ENCODE measurements at regions not wholly inside any gene's neighbourhood (a gene's known extent, or its start where the extent isn't known, plus 50 kb on each side); places are given as distances from the start of the nearest gene placed in this dataset.

DNA sequence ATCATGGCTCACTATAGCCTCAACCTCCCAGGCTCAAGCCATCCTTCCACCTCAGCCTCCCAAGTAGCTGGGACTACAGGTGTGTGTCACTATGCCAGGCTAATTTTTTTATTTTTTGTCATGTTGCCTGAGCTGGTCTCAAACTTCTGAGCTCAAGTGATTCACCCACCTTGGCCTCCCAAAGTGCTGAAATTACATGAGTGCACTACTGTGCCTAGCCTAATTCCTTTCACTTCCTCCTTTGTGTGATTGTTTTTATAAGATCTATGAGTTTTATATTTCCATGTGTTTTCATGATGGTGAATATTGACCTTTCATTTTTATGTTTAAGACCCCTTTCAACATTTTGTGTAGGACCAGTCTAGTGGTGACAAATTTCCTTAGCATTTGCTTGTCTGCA, 55.2 kb upstream of the IL12B start:
- DNase-seq (ENCODE audit: low read depth in 1 of 2, low spot score in 1 of 2): no peak

GRCh38 chr5:159386028-159386711, 55.9 kb upstream of the IL12B start:
- Histone ChIP-seq H3K27ac (replicated peaks) (no peak overlapping the region), H3K4me3 (replicated peaks; ENCODE audit: insufficient read depth, low read length) (no peak overlapping the region), H3K27me3 (ENCODE audit: insufficient read depth, poor library complexity, severe bottlenecking) (no peaks in the 10 kb centered on the region)
- DNase-seq (ENCODE audit: low read depth in 1 of 2, low spot score in 1 of 2): no peak
- no peak for TF ChIP-seq POLR2AphosphoS5 (IDR thresholded peaks at IDR 0.05; ENCODE audit: low read depth)
- no peak for TF ChIP-seq REST (IDR thresholded peaks at IDR 0.05; ENCODE audit: insufficient replicate concordance, low read depth)
- no peak for TF ChIP-seq GABPA (IDR thresholded peaks at IDR 0.05; ENCODE audit: low read depth)
- no peak for TF ChIP-seq SPI1 (IDR thresholded peaks at IDR 0.05; ENCODE audit: borderline replicate concordance, low read depth)
- TF ChIP-seq, protein P1, sequence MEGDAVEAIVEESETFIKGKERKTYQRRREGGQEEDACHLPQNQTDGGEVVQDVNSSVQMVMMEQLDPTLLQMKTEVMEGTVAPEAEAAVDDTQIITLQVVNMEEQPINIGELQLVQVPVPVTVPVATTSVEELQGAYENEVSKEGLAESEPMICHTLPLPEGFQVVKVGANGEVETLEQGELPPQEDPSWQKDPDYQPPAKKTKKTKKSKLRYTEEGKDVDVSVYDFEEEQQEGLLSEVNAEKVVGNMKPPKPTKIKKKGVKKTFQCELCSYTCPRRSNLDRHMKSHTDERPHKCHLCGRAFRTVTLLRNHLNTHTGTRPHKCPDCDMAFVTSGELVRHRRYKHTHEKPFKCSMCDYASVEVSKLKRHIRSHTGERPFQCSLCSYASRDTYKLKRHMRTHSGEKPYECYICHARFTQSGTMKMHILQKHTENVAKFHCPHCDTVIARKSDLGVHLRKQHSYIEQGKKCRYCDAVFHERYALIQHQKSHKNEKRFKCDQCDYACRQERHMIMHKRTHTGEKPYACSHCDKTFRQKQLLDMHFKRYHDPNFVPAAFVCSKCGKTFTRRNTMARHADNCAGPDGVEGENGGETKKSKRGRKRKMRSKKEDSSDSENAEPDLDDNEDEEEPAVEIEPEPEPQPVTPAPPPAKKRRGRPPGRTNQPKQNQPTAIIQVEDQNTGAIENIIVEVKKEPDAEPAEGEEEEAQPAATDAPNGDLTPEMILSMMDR (IDR thresholded peaks at IDR 0.05; ENCODE audit: insufficient read depth, low read length): no peak

More for the DNA sequence above, 55.2 kb upstream of the IL12B start:
- Histone ChIP-seq H3K27ac (replicated peaks) (no peak overlapping the region), H3K27me3 (ENCODE audit: insufficient read depth, poor library complexity, severe bottlenecking) (no peaks in the 10 kb centered on the region), H3K4me3 (replicated peaks; ENCODE audit: insufficient read depth, low read length) (no peak overlapping the region)
- no peak for TF ChIP-seq GABPA (IDR thresholded peaks at IDR 0.05; ENCODE audit: low read depth)
- no peak for TF ChIP-seq SPI1 (IDR thresholded peaks at IDR 0.05; ENCODE audit: borderline replicate concordance, low read depth)
- TF ChIP-seq, protein P1 (IDR thresholded peaks at IDR 0.05; ENCODE audit: insufficient read depth, low read length): no peak
- TF ChIP-seq POLR2AphosphoS5 (IDR thresholded peaks at IDR 0.05; ENCODE audit: low read depth): no peak
- no peak for TF ChIP-seq REST (IDR thresholded peaks at IDR 0.05; ENCODE audit: insufficient replicate concordance, low read depth)

DNA sequence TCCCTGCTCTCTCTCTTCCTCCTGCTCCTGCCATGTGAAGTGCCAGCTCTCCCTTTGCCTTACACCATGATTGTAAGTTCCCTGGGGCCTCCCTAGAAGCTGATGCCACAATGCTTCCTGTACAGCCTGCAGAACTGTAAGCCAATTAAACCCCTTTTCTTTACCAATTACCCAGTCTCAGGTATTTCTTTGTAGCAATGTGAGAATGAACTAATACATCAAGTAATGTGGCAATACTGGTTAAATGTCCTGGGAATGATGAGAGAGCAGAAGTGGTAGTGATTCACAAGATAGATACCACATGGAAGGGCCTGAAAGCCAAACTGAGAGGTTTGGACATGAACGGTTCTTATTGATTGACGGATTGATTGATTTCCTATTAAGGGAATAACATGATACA, 62.6 kb upstream of the IL12B start:
- Histone ChIP-seq H3K4me3 (replicated peaks; ENCODE audit: insufficient read depth, low read length) (no peak overlapping the region), H3K27me3 (ENCODE audit: insufficient read depth, poor library complexity, severe bottlenecking) (no peaks in the 10 kb centered on the region), H3K27ac (replicated peaks) (no peak overlapping the region)
- no peak for DNase-seq (ENCODE audit: low read depth in 1 of 2, low spot score in 1 of 2)
- no peak for TF ChIP-seq REST (IDR thresholded peaks at IDR 0.05; ENCODE audit: insufficient replicate concordance, low read depth)
- no peak for TF ChIP-seq GABPA (IDR thresholded peaks at IDR 0.05; ENCODE audit: low read depth)
- TF ChIP-seq POLR2AphosphoS5 (IDR thresholded peaks at IDR 0.05; ENCODE audit: low read depth): no peak
- TF ChIP-seq, protein P1 (IDR thresholded peaks at IDR 0.05; ENCODE audit: insufficient read depth, low read length): no peak
